MM.1S (cell line): ENCODE measurements at regions not wholly inside any gene's neighbourhood (a gene's known extent, or its start where the extent isn't known, plus 50 kb on each side); places are given as distances from the start of the nearest gene placed in this dataset.

Experiments
- CTCF ChIP-seq: fragments of 300-600 bp; sonication (generic); IDR thresholded peaks from 2 replicates; pipeline ENCODE4 v1.5.1; 2016; ENCODE audit warnings: antibody characterized with exemption, low read length, mixed read lengths
- EZH2 ChIP-seq: fragments of 300-600 bp; sonication (generic); optimal IDR thresholded peaks from 2 replicates; pipeline ENCODE3; 2017; ENCODE audit warnings: low read depth, mild to moderate bottlenecking, antibody characterized with exemption, low read length, mixed read lengths
- EZH2phosphoT487 ChIP-seq: fragments of 300-600 bp; sonication (generic); IDR thresholded peaks from 2 replicates; pipeline ENCODE4 v1.6.1; 2018; ENCODE audit warnings: antibody characterized with exemption, low read length

- no peak for TF ChIP-seq EZH2
- TF ChIP-seq EZH2phosphoT487 = no peak
- TF ChIP-seq CTCF = no peak
Observed at GRCh38 chr12:58298803-58299202, 357.4 kb downstream of the ATP23 start.
